ENCODE measurements at regions not wholly inside any gene's neighbourhood (a gene's known extent, or its start where the extent isn't known, plus 50 kb on each side); places are given as distances from the start of the nearest gene placed in this dataset.

DNA sequence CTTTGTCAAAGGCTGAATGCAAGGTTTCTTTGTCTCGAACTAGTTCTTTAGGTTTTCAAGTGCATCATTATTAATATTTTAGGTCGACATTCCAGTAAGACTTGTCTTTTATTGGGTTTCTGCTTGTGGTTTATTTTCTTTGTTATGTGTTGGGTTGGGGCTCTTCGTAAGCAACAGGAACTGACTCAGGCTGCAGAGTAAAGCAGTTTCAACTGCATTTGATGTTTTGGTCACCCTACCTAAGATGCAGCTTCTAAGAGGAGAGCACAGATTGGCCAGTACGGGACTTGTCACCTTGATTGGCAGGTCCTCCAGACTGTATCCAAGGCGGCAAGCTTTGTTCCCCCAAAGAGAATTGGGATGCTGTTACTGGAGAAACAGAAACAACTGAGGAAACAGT, 149.5 kb upstream of the SULF2 start:
- H3K36me3 ChIP-seq: no peaks in the 10 kb centered on the region
- no peaks in the 10 kb centered on the region for H3K27me3 ChIP-seq
- DNase-seq: no peak
- H3K4me1 ChIP-seq: no peaks in the 10 kb centered on the region
- no peaks in the 10 kb centered on the region for H3K9me3 ChIP-seq
- no peak overlapping the region for H3K27ac ChIP-seq
- H3K4me3 ChIP-seq: no peak overlapping the region
- intact Hi-C loops (cut with DNase I): no loop called here
- WGBS (ENCODE audit: insufficient coverage, low coverage, low lambda C conversion rate, missing lambda C conversion rate): 60% methylated on average over 5 of the region's 5 CpGs
- ATAC-seq: no peak
- TF ChIP-seq POLR2A (IDR thresholded peaks at IDR 0.05): no peak
- TF ChIP-seq, protein P1, sequence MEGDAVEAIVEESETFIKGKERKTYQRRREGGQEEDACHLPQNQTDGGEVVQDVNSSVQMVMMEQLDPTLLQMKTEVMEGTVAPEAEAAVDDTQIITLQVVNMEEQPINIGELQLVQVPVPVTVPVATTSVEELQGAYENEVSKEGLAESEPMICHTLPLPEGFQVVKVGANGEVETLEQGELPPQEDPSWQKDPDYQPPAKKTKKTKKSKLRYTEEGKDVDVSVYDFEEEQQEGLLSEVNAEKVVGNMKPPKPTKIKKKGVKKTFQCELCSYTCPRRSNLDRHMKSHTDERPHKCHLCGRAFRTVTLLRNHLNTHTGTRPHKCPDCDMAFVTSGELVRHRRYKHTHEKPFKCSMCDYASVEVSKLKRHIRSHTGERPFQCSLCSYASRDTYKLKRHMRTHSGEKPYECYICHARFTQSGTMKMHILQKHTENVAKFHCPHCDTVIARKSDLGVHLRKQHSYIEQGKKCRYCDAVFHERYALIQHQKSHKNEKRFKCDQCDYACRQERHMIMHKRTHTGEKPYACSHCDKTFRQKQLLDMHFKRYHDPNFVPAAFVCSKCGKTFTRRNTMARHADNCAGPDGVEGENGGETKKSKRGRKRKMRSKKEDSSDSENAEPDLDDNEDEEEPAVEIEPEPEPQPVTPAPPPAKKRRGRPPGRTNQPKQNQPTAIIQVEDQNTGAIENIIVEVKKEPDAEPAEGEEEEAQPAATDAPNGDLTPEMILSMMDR (IDR thresholded peaks at IDR 0.05): no peak

DNA sequence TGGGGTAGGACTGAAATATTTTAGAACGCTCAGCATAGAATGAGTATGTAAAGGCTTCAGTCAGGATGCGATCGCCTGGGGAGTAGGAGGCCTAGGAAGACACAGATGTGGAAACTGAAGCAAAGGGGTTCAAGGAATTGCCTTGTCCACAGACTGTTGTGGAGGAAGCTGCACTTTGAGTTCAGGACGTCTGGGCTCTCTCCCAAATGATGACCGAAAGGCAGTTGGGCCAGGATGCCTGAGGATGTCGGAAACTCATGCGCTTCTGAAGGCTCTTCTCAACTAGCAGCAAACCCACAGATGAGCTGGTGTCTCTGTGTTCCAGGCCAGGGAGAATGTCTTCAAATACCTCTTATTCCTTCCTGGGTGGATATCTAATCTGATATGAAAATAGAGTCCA, 146.2 kb upstream of the SULF2 start:
- DNase-seq: no peak
- no peak for ATAC-seq

DNA sequence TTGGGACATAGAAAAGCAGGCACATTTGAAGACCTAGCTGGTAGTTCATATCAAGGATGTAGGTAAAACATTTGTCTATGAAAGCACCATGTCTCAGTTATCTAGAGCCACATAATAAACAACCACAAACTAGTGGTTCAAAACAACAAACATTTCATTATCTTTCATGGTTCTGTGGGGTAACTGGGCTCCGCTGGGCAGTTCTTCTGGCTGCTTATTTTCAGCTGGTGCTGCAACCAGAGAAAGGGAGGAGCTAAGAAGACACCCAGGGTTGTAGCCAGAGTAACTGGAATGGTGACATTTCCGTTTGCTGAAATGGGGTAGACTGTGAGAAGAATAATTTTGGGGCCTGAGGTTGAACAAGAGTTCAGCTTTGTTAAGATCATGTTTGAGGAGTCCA, 145.7 kb upstream of the SULF2 start:
- no peak overlapping the region for H3K4me3 ChIP-seq
- H3K36me3 ChIP-seq: no peaks in the 10 kb centered on the region
- no peaks in the 10 kb centered on the region for H3K27me3 ChIP-seq
- no peak for DNase-seq
- ATAC-seq: no peak
- TF ChIP-seq POLR2A (IDR thresholded peaks at IDR 0.05): no peak
- TF ChIP-seq, protein P1 (IDR thresholded peaks at IDR 0.05): no peak
- no peaks in the 10 kb centered on the region for H3K4me1 ChIP-seq
- H3K27ac ChIP-seq: no peak overlapping the region
- WGBS (ENCODE audit: insufficient coverage, low coverage, low lambda C conversion rate, missing lambda C conversion rate): 94% methylated on average over 2 of the region's 2 CpGs
- H3K9me3 ChIP-seq: no peaks in the 10 kb centered on the region
- intact Hi-C loops (cut with DNase I): no loop called here

More for the DNA sequence above, 146.2 kb upstream of the SULF2 start:
- TF ChIP-seq, protein P1 (IDR thresholded peaks at IDR 0.05): no peak
- TF ChIP-seq POLR2A (IDR thresholded peaks at IDR 0.05): no peak
- no peaks in the 10 kb centered on the region for H3K36me3 ChIP-seq
- no peaks in the 10 kb centered on the region for H3K9me3 ChIP-seq
- intact Hi-C loops (cut with DNase I): no loop called here
- no peak overlapping the region for H3K4me3 ChIP-seq
- H3K27me3 ChIP-seq: no peaks in the 10 kb centered on the region
- H3K4me1 ChIP-seq: no peaks in the 10 kb centered on the region
- no peak overlapping the region for H3K27ac ChIP-seq
- 93% methylated on average over 3 of the region's 7 CpGs for WGBS (ENCODE audit: insufficient coverage, low coverage, low lambda C conversion rate, missing lambda C conversion rate)

DNA sequence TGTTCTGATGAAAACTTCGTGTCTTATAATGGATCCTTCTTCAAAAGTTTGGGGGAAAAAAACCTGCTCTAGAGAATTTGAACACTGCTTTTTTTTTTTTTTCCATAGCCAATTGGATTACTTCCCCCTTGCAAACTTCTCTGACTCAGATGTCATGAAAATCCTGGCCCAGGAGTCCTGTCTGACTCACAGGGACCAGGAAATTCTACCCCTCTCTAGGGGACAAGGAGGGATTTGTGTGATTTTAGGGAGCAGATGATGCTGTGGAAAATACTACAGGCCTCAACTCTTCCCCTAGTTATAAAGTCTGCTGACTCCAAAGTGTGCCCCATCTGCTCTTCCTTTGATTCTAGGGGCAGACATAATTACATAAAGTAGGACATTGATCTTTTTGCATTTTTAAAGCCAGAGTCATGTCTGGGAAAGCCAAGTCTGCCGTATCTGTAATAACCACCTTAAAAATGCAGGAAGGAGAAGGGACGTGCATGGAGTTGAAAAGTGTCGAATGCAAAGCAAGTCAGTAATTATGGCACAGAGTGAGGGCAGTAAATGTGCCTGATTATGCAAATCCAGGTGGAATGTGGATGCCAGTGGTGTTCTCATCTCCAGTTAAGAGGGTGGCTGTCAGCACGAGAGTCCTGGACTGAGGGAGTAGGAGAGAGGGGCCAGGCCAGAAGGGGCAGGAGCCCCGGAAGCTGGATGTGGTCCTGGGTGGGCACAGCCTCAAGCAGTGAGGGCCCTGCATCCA, 144.3 kb upstream of the SULF2 start:
- H3K4me1 ChIP-seq: no peaks in the 10 kb centered on the region
- no peak overlapping the region for H3K27ac ChIP-seq
- intact Hi-C loops (cut with DNase I): no loop called here
- H3K9me3 ChIP-seq: no peaks in the 10 kb centered on the region
- H3K4me3 ChIP-seq: no peak overlapping the region
- ATAC-seq: no peak
- 50% methylated on average over 4 of the region's 6 CpGs for WGBS (ENCODE audit: insufficient coverage, low coverage, low lambda C conversion rate, missing lambda C conversion rate)
- no peaks in the 10 kb centered on the region for H3K27me3 ChIP-seq
- no peaks in the 10 kb centered on the region for H3K36me3 ChIP-seq
- no peak for DNase-seq
- TF ChIP-seq POLR2A (IDR thresholded peaks at IDR 0.05): no peak
- TF ChIP-seq, protein P1 (IDR thresholded peaks at IDR 0.05): no peak

DNA sequence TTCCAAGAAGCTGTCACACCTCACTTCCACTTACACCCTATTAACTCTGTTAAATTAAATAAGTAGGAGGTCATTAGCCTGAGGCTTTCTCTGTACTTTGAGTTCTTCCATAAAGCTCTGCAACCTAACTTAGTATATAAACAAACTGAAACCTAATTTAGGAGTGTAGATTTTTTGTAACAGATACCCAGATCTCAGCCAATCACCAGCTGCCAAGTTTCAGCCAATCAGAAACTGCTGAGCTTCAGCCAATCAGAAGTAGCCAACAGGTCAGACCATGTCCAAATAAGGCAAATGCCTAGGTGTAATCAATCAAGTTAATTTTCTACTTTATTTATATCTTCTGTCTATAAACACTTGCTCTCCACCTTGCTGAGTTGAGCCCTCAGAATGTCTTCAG, 142.7 kb upstream of the SULF2 start:
- intact Hi-C loops (cut with DNase I): no loop called here
- ATAC-seq: no peak
- no peak overlapping the region for H3K27ac ChIP-seq
- TF ChIP-seq POLR2A (IDR thresholded peaks at IDR 0.05): no peak
- TF ChIP-seq, protein P1 (IDR thresholded peaks at IDR 0.05): no peak
- H3K27me3 ChIP-seq: no peaks in the 10 kb centered on the region
- no peak for DNase-seq
- H3K4me1 ChIP-seq: no peaks in the 10 kb centered on the region
- H3K36me3 ChIP-seq: no peaks in the 10 kb centered on the region
- H3K9me3 ChIP-seq: no peaks in the 10 kb centered on the region
- no peak overlapping the region for H3K4me3 ChIP-seq

All from right lobe of liver (tissue), 6 donors.